ENCODE measurements at regions not wholly inside any gene's neighbourhood (a gene's known extent, or its start where the extent isn't known, plus 50 kb on each side); places are given as distances from the start of the nearest gene placed in this dataset.

GRCh38 chr18:28359176-28359575, 182.2 kb upstream of the CDH2 start:
- Histone ChIP-seq H3K4me3 (no peak overlapping the region), H3K9me3 (no peaks in the 10 kb centered on the region), H3K4me1 (no peaks in the 10 kb centered on the region), H3K36me3 (no peaks in the 10 kb centered on the region), H3K27ac (no peak overlapping the region), H3K27me3 (no peaks in the 10 kb centered on the region)
- no peak for DNase-seq
- TF ChIP-seq POLR2A (IDR thresholded peaks at IDR 0.05) = no peak
- TF ChIP-seq, protein P1, sequence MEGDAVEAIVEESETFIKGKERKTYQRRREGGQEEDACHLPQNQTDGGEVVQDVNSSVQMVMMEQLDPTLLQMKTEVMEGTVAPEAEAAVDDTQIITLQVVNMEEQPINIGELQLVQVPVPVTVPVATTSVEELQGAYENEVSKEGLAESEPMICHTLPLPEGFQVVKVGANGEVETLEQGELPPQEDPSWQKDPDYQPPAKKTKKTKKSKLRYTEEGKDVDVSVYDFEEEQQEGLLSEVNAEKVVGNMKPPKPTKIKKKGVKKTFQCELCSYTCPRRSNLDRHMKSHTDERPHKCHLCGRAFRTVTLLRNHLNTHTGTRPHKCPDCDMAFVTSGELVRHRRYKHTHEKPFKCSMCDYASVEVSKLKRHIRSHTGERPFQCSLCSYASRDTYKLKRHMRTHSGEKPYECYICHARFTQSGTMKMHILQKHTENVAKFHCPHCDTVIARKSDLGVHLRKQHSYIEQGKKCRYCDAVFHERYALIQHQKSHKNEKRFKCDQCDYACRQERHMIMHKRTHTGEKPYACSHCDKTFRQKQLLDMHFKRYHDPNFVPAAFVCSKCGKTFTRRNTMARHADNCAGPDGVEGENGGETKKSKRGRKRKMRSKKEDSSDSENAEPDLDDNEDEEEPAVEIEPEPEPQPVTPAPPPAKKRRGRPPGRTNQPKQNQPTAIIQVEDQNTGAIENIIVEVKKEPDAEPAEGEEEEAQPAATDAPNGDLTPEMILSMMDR (IDR thresholded peaks at IDR 0.05) = no peak
- intact Hi-C loops (cut with DNase I; ENCODE audit: low total_unique reads) = no loop called here

GRCh38 chr18:28357766-28358401, 181.0 kb upstream of the CDH2 start:
- Histone ChIP-seq H3K4me1 (no peaks in the 10 kb centered on the region), H3K4me3 (no peak overlapping the region), H3K27me3 (no peaks in the 10 kb centered on the region), H3K27ac (no peak overlapping the region), H3K9me3 (no peaks in the 10 kb centered on the region), H3K36me3 (no peaks in the 10 kb centered on the region)
- intact Hi-C loops (cut with DNase I; ENCODE audit: low total_unique reads) = no loop called here
- TF ChIP-seq POLR2A (IDR thresholded peaks at IDR 0.05) = no peak
- TF ChIP-seq, protein P1 (IDR thresholded peaks at IDR 0.05) = no peak
- DNase-seq = no peak

DNA sequence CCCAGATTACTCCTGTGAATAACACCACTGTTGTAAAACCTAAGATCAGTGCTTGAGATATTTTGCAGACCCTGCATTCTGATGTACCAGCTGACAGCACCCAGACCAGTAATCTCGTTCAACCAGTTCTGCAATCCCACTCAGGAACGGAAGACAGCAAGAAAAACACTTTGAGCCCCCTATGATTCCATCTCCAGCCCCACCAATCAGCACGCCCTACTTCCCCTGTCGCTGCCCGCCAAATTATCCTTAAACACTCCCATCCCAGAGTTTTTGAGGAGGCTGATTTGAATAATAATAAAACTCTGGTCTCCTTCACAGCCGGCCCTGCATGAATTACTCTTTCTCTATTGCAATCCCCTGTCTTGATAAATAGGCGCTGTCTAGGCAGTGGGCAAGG, 173.9 kb upstream of the CDH2 start:
- Histone ChIP-seq H3K36me3 (no peaks in the 10 kb centered on the region), H3K4me1 (no peaks in the 10 kb centered on the region), H3K27me3 (no peaks in the 10 kb centered on the region), H3K27ac (no peak overlapping the region), H3K9me3 (no peaks in the 10 kb centered on the region), H3K4me3 (no peak overlapping the region)
- DNase-seq = no peak
- intact Hi-C loops (cut with DNase I; ENCODE audit: low total_unique reads) = no loop called here
- TF ChIP-seq POLR2A (IDR thresholded peaks at IDR 0.05) = no peak
- TF ChIP-seq, protein P1 (IDR thresholded peaks at IDR 0.05) = no peak

DNA sequence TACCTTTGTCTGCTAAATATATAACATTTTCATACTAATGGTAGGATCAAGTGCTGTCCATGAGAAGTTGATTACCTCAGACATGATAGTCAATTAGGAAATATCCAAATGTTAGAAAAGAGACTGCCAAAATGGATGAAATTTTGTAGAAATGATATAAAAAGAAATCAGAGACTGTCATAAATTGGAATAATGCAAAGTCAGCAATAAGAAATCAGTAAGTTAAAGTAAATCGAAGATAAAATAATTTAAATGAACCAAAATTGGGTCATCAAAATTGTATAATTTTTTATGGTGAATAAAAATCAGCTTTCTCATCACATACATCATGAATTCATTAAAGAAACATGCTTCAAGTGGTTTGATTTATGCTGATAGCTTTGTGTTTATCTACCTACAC, 165.3 kb upstream of the CDH2 start:
- TF ChIP-seq POLR2A (IDR thresholded peaks at IDR 0.05) = no peak
- Histone ChIP-seq H3K4me3 (no peak overlapping the region), H3K36me3 (no peaks in the 10 kb centered on the region), H3K27me3 (no peaks in the 10 kb centered on the region), H3K27ac (no peak overlapping the region), H3K9me3 (no peaks in the 10 kb centered on the region), H3K4me1 (no peaks in the 10 kb centered on the region)
- no peak for DNase-seq
- intact Hi-C loops (cut with DNase I; ENCODE audit: low total_unique reads) = no loop called here

DNA sequence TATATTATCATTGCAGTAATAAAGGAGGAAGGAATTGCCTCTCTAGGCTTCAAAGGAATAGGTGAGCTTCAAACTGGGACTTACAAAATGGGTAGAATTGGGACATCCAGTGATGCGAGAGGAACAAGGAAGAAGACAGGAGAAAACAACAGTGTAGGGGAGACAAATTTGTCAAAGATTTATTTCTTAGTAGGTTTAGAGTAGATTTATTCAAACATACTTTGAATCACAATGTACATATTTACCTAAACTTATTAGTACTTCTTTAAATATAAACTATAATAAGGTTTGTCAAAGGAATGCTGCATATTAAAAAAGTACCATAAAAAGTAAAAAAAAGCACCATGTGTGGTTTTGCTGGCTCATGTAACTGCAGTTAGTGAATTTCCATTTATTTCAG, 161.4 kb upstream of the CDH2 start:
- DNase-seq = no peak
- TF ChIP-seq, protein P1 (IDR thresholded peaks at IDR 0.05) = no peak
- TF ChIP-seq POLR2A (IDR thresholded peaks at IDR 0.05) = no peak
- Histone ChIP-seq H3K27ac (no peak overlapping the region), H3K9me3 (no peaks in the 10 kb centered on the region), H3K27me3 (no peaks in the 10 kb centered on the region), H3K4me3 (no peak overlapping the region), H3K4me1 (no peaks in the 10 kb centered on the region), H3K36me3 (no peaks in the 10 kb centered on the region)
- intact Hi-C loops (cut with DNase I; ENCODE audit: low total_unique reads) = no loop called here

- Histone ChIP-seq H3K4me3 (no peak overlapping the region), H3K27ac (no peak overlapping the region), H3K36me3 (no peaks in the 10 kb centered on the region), H3K27me3 (no peaks in the 10 kb centered on the region), H3K4me1 (no peaks in the 10 kb centered on the region), H3K9me3 (no peaks in the 10 kb centered on the region)
- DNase-seq = no peak
- intact Hi-C loops (cut with DNase I; ENCODE audit: low total_unique reads) = no loop called here
- TF ChIP-seq, protein P1 (IDR thresholded peaks at IDR 0.05) = no peak
- TF ChIP-seq POLR2A (IDR thresholded peaks at IDR 0.05) = no peak
Measured at GRCh38 chr18:28334516-28334915, 157.6 kb upstream of the CDH2 start.

All from uterus (tissue), 3 donors.